Osteoblast (primary cell): ENCODE measurements at regions not wholly inside any gene's neighbourhood (a gene's known extent, or its start where the extent isn't known, plus 50 kb on each side); places are given as distances from the start of the nearest gene placed in this dataset.

Source experiments
- DNase-seq: peaks from one replicate; pipeline ENCODE4 v3.0.0; 2011; ENCODE audit warnings: low spot score, mixed read lengths; ENCODE audit not compliant: insufficient read length; ENCODE audit errors: missing footprints
- H2AFZ ChIP-seq: 2 replicates; pipeline ENCODE4 v1.6.0; 2011; ENCODE audit warnings: mild to moderate bottlenecking, low read length
- H3K27ac ChIP-seq: 2 replicates; pipeline ENCODE4 v1.5.1; 2011; ENCODE audit warnings: mild to moderate bottlenecking, low read depth, low read length, moderate library complexity
- H3K27me3 ChIP-seq: 2 replicates; pipeline ENCODE4 v1.6.0; 2012; ENCODE audit warnings: mild to moderate bottlenecking, control low read depth, inconsistent platforms, low read length, moderate library complexity; ENCODE audit not compliant: insufficient read depth
- H3K36me3 ChIP-seq: 2 replicates; pipeline ENCODE4 v1.5.1; 2011; ENCODE audit warnings: mild to moderate bottlenecking, low read length, control low read depth, moderate library complexity; ENCODE audit not compliant: insufficient read depth
- H3K4me1 ChIP-seq: 2 replicates; pipeline ENCODE4 v1.5.1; 2011; ENCODE audit warnings: mild to moderate bottlenecking, low read length, control low read depth, moderate library complexity; ENCODE audit not compliant: insufficient read depth
- H3K4me2 ChIP-seq: 2 replicates; pipeline ENCODE4 v1.6.0; 2011; ENCODE audit warnings: mild to moderate bottlenecking, low read length; ENCODE audit not compliant: insufficient read depth
- H3K4me3 ChIP-seq: fragments of 200-600 bp; sonication (generic); 3 replicates; pipeline ENCODE4 v1.5.1; 2012; ENCODE audit warnings: mild to moderate bottlenecking, low read length, inconsistent platforms; ENCODE audit not compliant: insufficient read depth
- H3K79me2 ChIP-seq: 2 replicates; pipeline ENCODE4 v1.6.0; 2012; ENCODE audit warnings: mild to moderate bottlenecking, low read length, control low read depth, inconsistent platforms; ENCODE audit not compliant: insufficient read depth
- H3K9me3 ChIP-seq: 2 replicates; pipeline ENCODE4 v1.5.1; 2011; ENCODE audit warnings: low read depth, low read length, control low read depth
- H4K20me1 ChIP-seq: 2 replicates; pipeline ENCODE4 v1.6.0; 2012; ENCODE audit warnings: mild to moderate bottlenecking, low read length, control low read depth; ENCODE audit not compliant: insufficient read depth
- TF ChIP-seq, protein P1 (sequence below): IDR thresholded peaks from 2 replicates; pipeline ENCODE4 v1.5.1; 2011; ENCODE audit warnings: mild to moderate bottlenecking, low read depth, low read length, moderate library complexity; ENCODE audit errors: extremely low read depth

DNA sequence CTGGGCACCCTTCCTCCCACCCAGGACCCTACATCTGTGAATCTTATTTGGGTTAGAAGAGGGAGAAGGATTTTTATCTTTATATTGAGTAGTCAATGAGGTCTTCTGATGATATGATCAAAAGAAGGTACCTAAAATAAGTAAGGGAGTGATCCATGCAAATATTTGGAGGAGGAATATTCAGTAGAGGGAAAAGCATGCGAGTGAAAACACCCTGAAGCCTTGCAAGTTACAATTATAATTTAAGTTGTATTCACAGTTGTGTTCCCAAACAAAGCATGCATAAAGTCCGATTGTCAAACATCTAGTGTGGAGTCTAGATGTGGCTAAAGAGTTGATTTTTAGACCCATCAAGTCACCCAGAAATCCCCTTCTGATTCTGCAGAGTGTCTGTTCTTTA is 530.2 kb upstream of the ZEB2 start:
- H3K27ac ChIP-seq, result no peak overlapping the region
- no peaks in the 10 kb centered on the region for H3K79me2 ChIP-seq
- no peaks in the 10 kb centered on the region for H3K36me3 ChIP-seq
- no peaks in the 10 kb centered on the region for H3K4me1 ChIP-seq
- no peaks in the 10 kb centered on the region for H3K27me3 ChIP-seq
- no peaks in the 10 kb centered on the region for H3K9me3 ChIP-seq
- no peak for DNase-seq
- peak overlapping the region; percentile 45 for H2AFZ ChIP-seq
- no peak overlapping the region for H3K4me2 ChIP-seq
- TF ChIP-seq, protein P1, sequence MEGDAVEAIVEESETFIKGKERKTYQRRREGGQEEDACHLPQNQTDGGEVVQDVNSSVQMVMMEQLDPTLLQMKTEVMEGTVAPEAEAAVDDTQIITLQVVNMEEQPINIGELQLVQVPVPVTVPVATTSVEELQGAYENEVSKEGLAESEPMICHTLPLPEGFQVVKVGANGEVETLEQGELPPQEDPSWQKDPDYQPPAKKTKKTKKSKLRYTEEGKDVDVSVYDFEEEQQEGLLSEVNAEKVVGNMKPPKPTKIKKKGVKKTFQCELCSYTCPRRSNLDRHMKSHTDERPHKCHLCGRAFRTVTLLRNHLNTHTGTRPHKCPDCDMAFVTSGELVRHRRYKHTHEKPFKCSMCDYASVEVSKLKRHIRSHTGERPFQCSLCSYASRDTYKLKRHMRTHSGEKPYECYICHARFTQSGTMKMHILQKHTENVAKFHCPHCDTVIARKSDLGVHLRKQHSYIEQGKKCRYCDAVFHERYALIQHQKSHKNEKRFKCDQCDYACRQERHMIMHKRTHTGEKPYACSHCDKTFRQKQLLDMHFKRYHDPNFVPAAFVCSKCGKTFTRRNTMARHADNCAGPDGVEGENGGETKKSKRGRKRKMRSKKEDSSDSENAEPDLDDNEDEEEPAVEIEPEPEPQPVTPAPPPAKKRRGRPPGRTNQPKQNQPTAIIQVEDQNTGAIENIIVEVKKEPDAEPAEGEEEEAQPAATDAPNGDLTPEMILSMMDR, result no peak
- no peak overlapping the region for H3K4me3 ChIP-seq
- H4K20me1 ChIP-seq, result no peaks in the 10 kb centered on the region

DNA sequence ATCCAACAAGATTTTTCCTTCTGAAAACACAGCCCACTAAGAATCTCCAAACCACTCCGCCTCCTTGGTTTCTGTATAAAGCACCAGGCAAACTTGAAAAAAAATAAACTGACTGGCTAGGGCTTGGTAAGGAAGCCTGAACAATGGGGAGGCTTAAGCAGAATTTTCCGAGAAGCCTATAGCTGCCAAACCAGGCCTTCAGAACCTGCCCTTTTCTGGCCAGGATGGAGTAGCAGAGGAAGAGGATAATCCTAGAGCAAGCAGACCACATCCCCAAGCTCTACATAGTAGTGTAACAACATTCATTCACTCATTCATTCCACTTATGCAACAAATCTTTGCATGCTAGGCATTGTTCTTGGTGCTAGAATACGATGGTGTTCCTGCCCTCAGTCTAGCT is 529.6 kb upstream of the ZEB2 start:
- Histone ChIP-seq H3K36me3 (no peaks in the 10 kb centered on the region), H3K4me1 (peaks cover 3% of the 10 kb centered on the region), H3K27ac (no peak overlapping the region), H3K4me3 (no peak overlapping the region), H4K20me1 (no peaks in the 10 kb centered on the region), H3K4me2 (no peak overlapping the region), H3K27me3 (no peaks in the 10 kb centered on the region), H2AFZ (peak overlapping the region; percentile 35), H3K79me2 (no peaks in the 10 kb centered on the region), H3K9me3 (no peaks in the 10 kb centered on the region)
- DNase-seq, result no peak
- TF ChIP-seq, protein P1, result no peak

DNA sequence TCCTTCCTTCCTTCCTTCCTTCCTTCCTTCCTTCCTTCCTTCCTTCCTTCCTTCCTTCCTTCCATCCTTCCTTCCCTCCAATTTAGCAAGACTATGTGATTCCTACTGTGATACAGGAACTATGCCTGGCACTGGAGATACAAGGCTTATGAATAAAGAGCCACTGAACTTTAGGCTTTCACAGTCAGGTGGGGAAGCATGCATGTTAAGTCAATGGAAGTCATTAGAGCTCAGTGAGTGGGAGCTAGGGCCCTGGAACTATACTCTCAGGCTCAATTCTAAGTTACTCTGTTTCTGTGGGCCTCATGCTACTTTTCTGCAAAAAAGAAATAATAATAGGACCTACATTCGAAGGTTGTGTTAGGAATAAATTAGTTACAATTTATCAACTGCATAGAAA is 527.6 kb upstream of the ZEB2 start:
- no peaks in the 10 kb centered on the region for H3K79me2 ChIP-seq
- no peaks in the 10 kb centered on the region for H3K36me3 ChIP-seq
- H3K27ac ChIP-seq, result no peak overlapping the region
- H2AFZ ChIP-seq, result no peak overlapping the region
- no peaks in the 10 kb centered on the region for H4K20me1 ChIP-seq
- no peak overlapping the region for H3K4me2 ChIP-seq
- H3K9me3 ChIP-seq, result no peaks in the 10 kb centered on the region
- peaks cover 4% of the 10 kb centered on the region for H3K4me1 ChIP-seq
- no peak overlapping the region for H3K4me3 ChIP-seq
- no peak for DNase-seq
- TF ChIP-seq, protein P1, result no peak
- no peaks in the 10 kb centered on the region for H3K27me3 ChIP-seq

DNA sequence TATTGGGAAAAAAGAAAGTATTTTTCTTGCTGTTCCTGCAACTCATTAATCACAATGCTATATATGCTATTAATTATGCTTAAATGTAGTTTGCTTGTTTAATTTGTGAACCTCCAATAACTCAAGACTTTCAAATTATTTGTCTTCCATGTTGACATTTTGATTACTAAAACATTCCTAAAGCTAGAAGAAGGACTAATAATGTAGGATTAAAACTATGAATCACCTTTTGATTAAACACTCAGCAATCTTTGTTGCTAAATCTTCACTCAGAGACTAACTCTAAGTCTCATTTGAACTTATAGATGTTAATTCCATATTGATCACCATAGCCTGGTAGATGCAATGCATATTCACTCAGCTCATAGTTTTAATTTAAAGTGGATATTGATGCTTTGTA is 524.6 kb upstream of the ZEB2 start:
- no peaks in the 10 kb centered on the region for H3K27me3 ChIP-seq
- H3K9me3 ChIP-seq, result no peaks in the 10 kb centered on the region
- no peaks in the 10 kb centered on the region for H4K20me1 ChIP-seq
- DNase-seq, result no peak
- H3K79me2 ChIP-seq, result peaks cover 8% of the 10 kb centered on the region
- H3K36me3 ChIP-seq, result no peaks in the 10 kb centered on the region
- H3K4me2 ChIP-seq, result no peak overlapping the region
- H3K27ac ChIP-seq, result no peak overlapping the region
- H3K4me3 ChIP-seq, result no peak overlapping the region
- TF ChIP-seq, protein P1, result no peak
- H2AFZ ChIP-seq, result no peak overlapping the region
- peaks cover 13% of the 10 kb centered on the region for H3K4me1 ChIP-seq
